ENCODE measurements at regions not wholly inside any gene's neighbourhood (a gene's known extent, or its start where the extent isn't known, plus 50 kb on each side); places are given as distances from the start of the nearest gene placed in this dataset.
"Not testable (repeated sequence)": the region's sequence is repeated elsewhere in the genome, so short reads cannot be mapped to it uniquely, and the experiment has no call there.

DNA sequence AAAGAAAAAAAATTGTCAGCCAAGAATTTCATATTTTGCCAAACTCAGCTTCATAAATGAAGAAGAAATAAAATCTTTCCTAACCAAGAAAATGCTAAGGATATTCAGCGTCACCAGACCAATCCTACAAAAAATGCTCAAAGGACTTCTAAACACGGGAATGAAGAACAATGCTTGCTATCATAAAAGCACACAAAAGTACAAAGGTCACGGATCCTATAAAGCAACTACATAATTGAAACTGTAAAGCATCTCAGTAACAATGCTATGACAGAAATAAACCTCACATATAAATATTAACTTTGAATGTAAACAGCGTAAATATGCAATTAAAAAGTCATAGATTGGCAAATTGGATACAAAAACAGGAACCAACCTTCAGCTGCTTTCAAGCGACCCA, 1314.6 kb upstream of the GYPC start:
- TF ChIP-seq, protein P1, sequence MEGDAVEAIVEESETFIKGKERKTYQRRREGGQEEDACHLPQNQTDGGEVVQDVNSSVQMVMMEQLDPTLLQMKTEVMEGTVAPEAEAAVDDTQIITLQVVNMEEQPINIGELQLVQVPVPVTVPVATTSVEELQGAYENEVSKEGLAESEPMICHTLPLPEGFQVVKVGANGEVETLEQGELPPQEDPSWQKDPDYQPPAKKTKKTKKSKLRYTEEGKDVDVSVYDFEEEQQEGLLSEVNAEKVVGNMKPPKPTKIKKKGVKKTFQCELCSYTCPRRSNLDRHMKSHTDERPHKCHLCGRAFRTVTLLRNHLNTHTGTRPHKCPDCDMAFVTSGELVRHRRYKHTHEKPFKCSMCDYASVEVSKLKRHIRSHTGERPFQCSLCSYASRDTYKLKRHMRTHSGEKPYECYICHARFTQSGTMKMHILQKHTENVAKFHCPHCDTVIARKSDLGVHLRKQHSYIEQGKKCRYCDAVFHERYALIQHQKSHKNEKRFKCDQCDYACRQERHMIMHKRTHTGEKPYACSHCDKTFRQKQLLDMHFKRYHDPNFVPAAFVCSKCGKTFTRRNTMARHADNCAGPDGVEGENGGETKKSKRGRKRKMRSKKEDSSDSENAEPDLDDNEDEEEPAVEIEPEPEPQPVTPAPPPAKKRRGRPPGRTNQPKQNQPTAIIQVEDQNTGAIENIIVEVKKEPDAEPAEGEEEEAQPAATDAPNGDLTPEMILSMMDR (conservative IDR thresholded peaks at IDR 0.05 in 1 of 2, IDR thresholded peaks at IDR 0.05 in 1 of 2; ENCODE audit: low read depth in 1 of 2, low read length in 2 of 2), result no peak
- TF ChIP-seq EZH2 (IDR thresholded peaks at IDR 0.05; ENCODE audit: low read length, missing control alignments), result no peak
- no peak overlapping the region for H3K4me2 ChIP-seq (ENCODE audit: extremely low read depth, insufficient read depth, low read length)
- no peaks in the 10 kb centered on the region for H3K27me3 ChIP-seq (ENCODE audit: control insufficient read depth, insufficient read depth, low read length)
- no peak overlapping the region for H2AFZ ChIP-seq (ENCODE audit: low read length)
- H3K36me3 ChIP-seq (ENCODE audit: control insufficient read depth, insufficient read depth, low read length), result no peaks in the 10 kb centered on the region
- DNase-seq (ENCODE audit: low read depth in 2 of 2), result no peak
- no peaks in the 10 kb centered on the region for H3K4me1 ChIP-seq (ENCODE audit: control insufficient read depth, extremely low read depth, insufficient read depth, low read length)
- H3K9me3 ChIP-seq (ENCODE audit: control insufficient read depth, insufficient read depth, low read depth, low read length), result no peaks in the 10 kb centered on the region
- no peaks in the 10 kb centered on the region for H3K79me2 ChIP-seq (ENCODE audit: control insufficient read depth, insufficient read depth, low read length)
- H4K20me1 ChIP-seq (ENCODE audit: control insufficient read depth, extremely low read depth, insufficient read depth, low read length), result no peaks in the 10 kb centered on the region
- H3K9ac ChIP-seq (ENCODE audit: insufficient read depth, low read length), result no peak overlapping the region
- no peak overlapping the region for H3K27ac ChIP-seq (ENCODE audit: insufficient read depth, low read length)
- no peak overlapping the region for H3K4me3 ChIP-seq (replicated peaks in 1 of 4; ENCODE audit: control extremely low read depth in 1 of 4, insufficient read depth in 1 of 4, low read depth in 3 of 4, low read length in 4 of 4)

DNA sequence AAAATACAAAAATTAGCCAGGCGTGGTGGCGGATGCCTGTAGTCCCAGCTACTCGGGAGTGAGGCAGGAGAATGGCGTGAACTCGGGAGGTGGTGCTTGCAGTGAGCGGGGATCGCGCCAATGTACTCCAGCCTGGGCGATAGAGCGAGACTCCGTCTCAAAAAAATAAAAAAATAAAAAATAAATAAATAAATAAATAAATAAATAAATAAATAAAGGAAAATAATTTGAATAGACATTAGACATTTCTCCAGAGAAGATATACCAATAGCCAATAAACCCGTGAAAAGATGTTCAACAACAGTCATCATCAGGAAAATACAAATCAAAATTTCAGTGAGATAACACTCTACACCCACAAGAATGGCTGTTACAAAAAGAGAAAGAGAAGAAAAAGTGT, 1302.4 kb upstream of the GYPC start:
- DNase-seq (ENCODE audit: low read depth in 2 of 2); H3K4me3 ChIP-seq (replicated peaks in 1 of 4; ENCODE audit: control extremely low read depth in 1 of 4, insufficient read depth in 1 of 4, low read depth in 3 of 4, low read length in 4 of 4); H3K27me3 ChIP-seq (ENCODE audit: control insufficient read depth, insufficient read depth, low read length); H3K4me1 ChIP-seq (ENCODE audit: control insufficient read depth, extremely low read depth, insufficient read depth, low read length); H3K9me3 ChIP-seq (ENCODE audit: control insufficient read depth, insufficient read depth, low read depth, low read length); H2AFZ ChIP-seq (ENCODE audit: low read length); H3K4me2 ChIP-seq (ENCODE audit: extremely low read depth, insufficient read depth, low read length); H3K36me3 ChIP-seq (ENCODE audit: control insufficient read depth, insufficient read depth, low read length); H3K79me2 ChIP-seq (ENCODE audit: control insufficient read depth, insufficient read depth, low read length); H3K27ac ChIP-seq (ENCODE audit: insufficient read depth, low read length); H4K20me1 ChIP-seq (ENCODE audit: control insufficient read depth, extremely low read depth, insufficient read depth, low read length); H3K9ac ChIP-seq (ENCODE audit: insufficient read depth, low read length): not testable (repeated sequence)

DNA sequence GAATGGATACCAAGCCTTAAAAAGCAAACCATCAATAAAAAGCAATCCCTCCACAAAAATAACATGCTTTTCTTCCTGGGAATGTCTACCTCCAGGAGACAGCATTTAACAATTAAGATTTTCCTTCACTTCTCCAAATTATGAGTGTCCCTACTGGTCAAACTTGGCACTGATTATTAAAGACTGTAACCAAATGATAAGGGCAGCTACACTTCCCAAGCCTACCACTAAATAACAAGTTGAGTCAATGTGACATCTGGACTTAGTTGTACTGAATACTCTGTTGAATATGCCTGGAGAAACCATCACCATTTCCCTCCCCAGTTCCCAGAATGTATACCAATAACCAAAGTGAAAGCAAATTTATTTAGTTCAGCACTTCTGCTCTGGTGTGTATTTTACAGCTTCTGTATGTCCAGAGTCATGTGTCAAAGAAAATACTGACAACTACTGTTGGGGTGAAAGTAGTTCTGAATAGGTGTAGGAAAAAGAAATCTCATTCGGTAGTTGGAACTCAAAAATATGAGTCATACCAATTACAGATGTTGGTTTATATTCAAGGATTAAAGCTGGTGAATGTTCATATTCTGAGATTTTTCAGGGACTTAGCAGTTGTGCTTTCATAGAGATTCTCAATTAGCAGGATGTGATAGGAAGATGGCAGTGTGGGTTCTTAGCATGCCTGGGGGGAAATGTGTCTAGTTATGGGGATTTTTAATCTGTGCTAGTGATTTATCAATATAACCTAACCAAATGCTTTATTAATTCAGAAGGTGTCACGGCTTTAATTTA, 1291.6 kb upstream of the GYPC start:
- no peaks in the 10 kb centered on the region for H3K36me3 ChIP-seq (ENCODE audit: control insufficient read depth, insufficient read depth, low read length)
- no peak overlapping the region for H3K4me3 ChIP-seq (replicated peaks in 1 of 4; ENCODE audit: control extremely low read depth in 1 of 4, insufficient read depth in 1 of 4, low read depth in 3 of 4, low read length in 4 of 4)
- no peak for DNase-seq (ENCODE audit: low read depth in 2 of 2)
- H3K9ac ChIP-seq (ENCODE audit: insufficient read depth, low read length), result no peak overlapping the region
- no peaks in the 10 kb centered on the region for H3K27me3 ChIP-seq (ENCODE audit: control insufficient read depth, insufficient read depth, low read length)
- H3K27ac ChIP-seq (ENCODE audit: insufficient read depth, low read length), result no peak overlapping the region
- no peak overlapping the region for H3K4me2 ChIP-seq (ENCODE audit: extremely low read depth, insufficient read depth, low read length)
- no peaks in the 10 kb centered on the region for H4K20me1 ChIP-seq (ENCODE audit: control insufficient read depth, extremely low read depth, insufficient read depth, low read length)
- H3K9me3 ChIP-seq (ENCODE audit: control insufficient read depth, insufficient read depth, low read depth, low read length), result no peaks in the 10 kb centered on the region
- no peaks in the 10 kb centered on the region for H3K4me1 ChIP-seq (ENCODE audit: control insufficient read depth, extremely low read depth, insufficient read depth, low read length)
- no peak for TF ChIP-seq EZH2 (IDR thresholded peaks at IDR 0.05; ENCODE audit: low read length, missing control alignments)
- TF ChIP-seq, protein P1 (conservative IDR thresholded peaks at IDR 0.05 in 1 of 2, IDR thresholded peaks at IDR 0.05 in 1 of 2; ENCODE audit: low read depth in 1 of 2, low read length in 2 of 2), result no peak
- no peaks in the 10 kb centered on the region for H3K79me2 ChIP-seq (ENCODE audit: control insufficient read depth, insufficient read depth, low read length)
- H2AFZ ChIP-seq (ENCODE audit: low read length), result no peak overlapping the region

Data from fibroblast of lung (primary cell).